ENCODE measurements at regions not wholly inside any gene's neighbourhood (a gene's known extent, or its start where the extent isn't known, plus 50 kb on each side); places are given as distances from the start of the nearest gene placed in this dataset.

GRCh38 chr18:56532176-56532840, 106.1 kb downstream of the TXNL1 start:
- DNase-seq (ENCODE audit: low read depth): no peak
- Histone ChIP-seq H3K36me3 (ENCODE audit: control insufficient read depth, insufficient read depth, low read length) (no peaks in the 10 kb centered on the region), H3K27me3 (ENCODE audit: control insufficient read depth, insufficient read depth, low read length) (no peaks in the 10 kb centered on the region), H3K4me3 (ENCODE audit: low read depth, low read length) (no peak overlapping the region)
- TF ChIP-seq CTCF (IDR thresholded peaks at IDR 0.05; ENCODE audit: insufficient read depth, low read depth, low read length): no peak
- POLR2A ChIA-PET: no interaction called here
- CTCF ChIA-PET: no interaction called here

GRCh38 chr18:56522816-56523215, 115.6 kb downstream of the TXNL1 start:
- Histone ChIP-seq H3K36me3 (ENCODE audit: control insufficient read depth, insufficient read depth, low read length) (no peaks in the 10 kb centered on the region), H3K27me3 (ENCODE audit: control insufficient read depth, insufficient read depth, low read length) (no peaks in the 10 kb centered on the region), H3K4me3 (ENCODE audit: low read depth, low read length) (no peak overlapping the region)
- DNase-seq (ENCODE audit: low read depth): no peak
- POLR2A ChIA-PET: no interaction called here
- TF ChIP-seq CTCF (IDR thresholded peaks at IDR 0.05; ENCODE audit: insufficient read depth, low read depth, low read length): no peak
- CTCF ChIA-PET: no interaction called here

- ChIA-PET CTCF (no interaction called here), POLR2A (no interaction called here)
- no peak for DNase-seq (ENCODE audit: low read depth)
- Histone ChIP-seq H3K27me3 (ENCODE audit: control insufficient read depth, insufficient read depth, low read length) (no peaks in the 10 kb centered on the region), H3K36me3 (ENCODE audit: control insufficient read depth, insufficient read depth, low read length) (no peaks in the 10 kb centered on the region), H3K4me3 (ENCODE audit: low read depth, low read length) (no peak overlapping the region)
- TF ChIP-seq CTCF (IDR thresholded peaks at IDR 0.05; ENCODE audit: insufficient read depth, low read depth, low read length): no peak
Measured at GRCh38 chr18:56521263-56521662, 117.1 kb downstream of the TXNL1 start.

- CTCF ChIA-PET: no interaction called here
- no peak for TF ChIP-seq CTCF (IDR thresholded peaks at IDR 0.05; ENCODE audit: insufficient read depth, low read depth, low read length)
- POLR2A ChIA-PET: no interaction called here
- H3K4me3 ChIP-seq (ENCODE audit: low read depth, low read length): no peak overlapping the region
- H3K27me3 ChIP-seq (ENCODE audit: control insufficient read depth, insufficient read depth, low read length): no peaks in the 10 kb centered on the region
- no peak for DNase-seq (ENCODE audit: low read depth)
- no peaks in the 10 kb centered on the region for H3K36me3 ChIP-seq (ENCODE audit: control insufficient read depth, insufficient read depth, low read length)
Measured at GRCh38 chr18:56517761-56518160, 120.6 kb downstream of the TXNL1 start.

- H3K27me3 ChIP-seq (ENCODE audit: control insufficient read depth, insufficient read depth, low read length): no peaks in the 10 kb centered on the region
- POLR2A ChIA-PET: no interaction called here
- no peak for DNase-seq (ENCODE audit: low read depth)
- no peak overlapping the region for H3K4me3 ChIP-seq (ENCODE audit: low read depth, low read length)
- CTCF ChIA-PET: interaction anchor here (0.7 kb wide), 1 partner anchor 58 kb away, joined by 3 read pairs; no protein-coding TSS in a partner anchor
- H3K36me3 ChIP-seq (ENCODE audit: control insufficient read depth, insufficient read depth, low read length): no peaks in the 10 kb centered on the region
- TF ChIP-seq CTCF (IDR thresholded peaks at IDR 0.05; ENCODE audit: insufficient read depth, low read depth, low read length): no peak
Measured at GRCh38 chr18:56517196-56517595, 121.2 kb downstream of the TXNL1 start.
